HepG2 (cell line): ENCODE measurements at regions not wholly inside any gene's neighbourhood (a gene's known extent, or its start where the extent isn't known, plus 50 kb on each side); places are given as distances from the start of the nearest gene placed in this dataset.

Experiments used
- ATAC-seq: fragments of 200-7000 bp; cut with Tn5 transposase; 3 replicates; pipeline ENCODE4 v1.9.1; 2020; ENCODE audit warnings: mild to moderate bottlenecking, moderate library complexity
- BruUV-seq: library from RNA; stranded (reverse); fragments of 400-500 nt; replicated peaks from 2 replicates; lab custom pipeline; 2021; lab: Mats Ljungman, UMichigan
- CTCF ChIA-PET: fragments of 300-600 bp; formaldehyde crosslinking; extraction: SDS; loops from one replicate; lab custom pipeline; 2021; ENCODE audit warnings: low total read pairs, inconsistent platforms, low intra/inter-chr PET ratio; lab: Yijun Ruan, JAX
- POLR2A ChIA-PET: fragments of 350-600 bp; sonication (Branson Sonifier 250); formaldehyde crosslinking; loops from one replicate; lab custom pipeline; 2020; ENCODE audit warnings: antibody characterized with exemption, inconsistent platforms; lab: Yijun Ruan, JAX
- DNase-seq: peaks from one replicate; pipeline ENCODE4 v3.0.0-alpha.2; 2015; ENCODE audit warnings: low spot score
- FAIRE-seq: peaks from 3 replicates; lab custom pipeline; 2011; peaks lifted over from hg19 to GRCh38; lab: Jason Lieb, UNC
- H2AFZ ChIP-seq: one replicate; pipeline ENCODE4 v1.6.1; 2011; ENCODE audit warnings: low read length, inconsistent platforms
- H3K27ac ChIP-seq: fragments of 300-600 bp; 3 replicates; pipeline ENCODE4 v1.8.0; 2011; ENCODE audit warnings: mixed run types, mild to moderate bottlenecking, mixed read lengths, low read length, inconsistent platforms; ENCODE audit not compliant: insufficient read depth; ENCODE audit errors: extremely low read length
- H3K27me3 ChIP-seq, 2 experiments: fragments of 200-600 bp in 1 of 2; 2 replicates in 1 of 2; 3 replicates in 1 of 2; pipeline versions ENCODE4 v1.6.0 to v1.8.0; 2011; ENCODE audit warnings: low read length in 2 of 2, mild to moderate bottlenecking in 2 of 2, moderate library complexity in 2 of 2, inconsistent platforms in 1 of 2; ENCODE audit not compliant: insufficient read depth in 2 of 2, control insufficient read depth in 1 of 2
- H3K36me3 ChIP-seq, 2 experiments: fragments of 200-600 bp in 1 of 2; replicated peaks in 1 of 2; 2 replicates in 1 of 2; 3 replicates in 1 of 2; pipeline versions ENCODE4 v1.5.1 to v1.8.0; 2011; ENCODE audit warnings: low read length in 2 of 2, inconsistent platforms in 1 of 2; ENCODE audit not compliant: insufficient read depth in 2 of 2, control insufficient read depth in 1 of 2
- H3K4me1 ChIP-seq: 2 replicates; pipeline ENCODE4 v1.5.1; 2012; ENCODE audit warnings: low read length, inconsistent platforms; ENCODE audit not compliant: insufficient read depth
- H3K4me2 ChIP-seq: 2 replicates; pipeline ENCODE4 v1.6.0; 2011; ENCODE audit warnings: low read depth, low read length, inconsistent platforms
- H3K4me3 ChIP-seq, 3 experiments: fragments of 200-600 bp in 1 of 3; sonication (generic), shearing (Covaris generic) in 1 of 3; replicated peaks in 1 of 3; 2 replicates each; pipeline ENCODE4 v1.5.1; 2011 to 2016; ENCODE audit warnings: low read length in 3 of 3, inconsistent platforms in 2 of 3, low read depth in 2 of 3, mild to moderate bottlenecking in 2 of 3, control low read depth in 1 of 3, mixed read lengths in 1 of 3; ENCODE audit not compliant: insufficient read depth in 1 of 3
- H3K79me2 ChIP-seq: one replicate; pipeline ENCODE4 v1.6.1; 2011; ENCODE audit warnings: low read length, inconsistent platforms; ENCODE audit not compliant: insufficient read depth
- H3K9ac ChIP-seq: 2 replicates; pipeline ENCODE4 v1.6.0; 2011; ENCODE audit warnings: mild to moderate bottlenecking, low read depth, low read length, inconsistent platforms; ENCODE audit not compliant: insufficient read depth
- H3K9me3 ChIP-seq: 2 replicates; pipeline ENCODE4 v1.5.1; 2012; ENCODE audit warnings: mild to moderate bottlenecking, low read length
- H4K20me1 ChIP-seq: 2 replicates; pipeline ENCODE4 v1.6.0; 2011; ENCODE audit warnings: inconsistent platforms, mild to moderate bottlenecking, low read length, moderate library complexity; ENCODE audit not compliant: insufficient read depth
- HNRNPH1 ChIP-seq: fragments of 200-400 bp; formaldehyde crosslinking; optimal IDR thresholded peaks from 2 replicates; pipeline ENCODE3; 2017; ENCODE audit warnings: mild to moderate bottlenecking, low read depth, low read length
- KAT8 ChIP-seq: IDR thresholded peaks from 2 replicates; pipeline ENCODE4 v1.6.1; 2016; ENCODE audit warnings: missing genetic modification reagents, missing compliant biosample characterization
- KDM1A ChIP-seq: IDR thresholded peaks from 2 replicates; pipeline ENCODE4 v1.6.1; 2016; ENCODE audit warnings: missing compliant biosample characterization
- KLF13 ChIP-seq: sonication (generic); formaldehyde crosslinking; IDR thresholded peaks from 2 replicates; pipeline ENCODE4 v1.4.0; 2020; ENCODE audit warnings: mild to moderate bottlenecking, missing genetic modification reagents
- SALL1 ChIP-seq: sonication (generic); formaldehyde crosslinking; IDR thresholded peaks from 2 replicates; pipeline ENCODE4 v1.8.0; 2022; ENCODE audit warnings: mild to moderate bottlenecking, missing genetic modification reagents
- SATB2 ChIP-seq: sonication (generic); formaldehyde crosslinking; IDR thresholded peaks from 2 replicates; pipeline ENCODE4 v1.5.0; 2020; ENCODE audit warnings: missing genetic modification reagents
- SPEN ChIP-seq: sonication (generic); formaldehyde crosslinking; IDR thresholded peaks from 2 replicates; pipeline ENCODE4 v1.5.1; 2020; ENCODE audit warnings: low read depth, mild to moderate bottlenecking, missing genetic modification reagents
- TOE1 ChIP-seq: sonication (generic); formaldehyde crosslinking; IDR thresholded peaks from 2 replicates; pipeline ENCODE4 v1.4.0; 2020; ENCODE audit warnings: mild to moderate bottlenecking, missing genetic modification reagents
- XRCC5 ChIP-seq: fragments of 200-400 bp; formaldehyde crosslinking; optimal IDR thresholded peaks from 2 replicates; pipeline ENCODE3; 2017; ENCODE audit warnings: mild to moderate bottlenecking, low read length
- ZBTB44 ChIP-seq: sonication (generic); formaldehyde crosslinking; IDR thresholded peaks from 2 replicates; pipeline ENCODE4 v1.4.0; 2020; ENCODE audit warnings: missing genetic modification reagents
- ZNF33B ChIP-seq: sonication (generic); formaldehyde crosslinking; IDR thresholded peaks from 2 replicates; pipeline ENCODE4 v1.5.1; 2020; ENCODE audit warnings: mild to moderate bottlenecking, missing genetic modification reagents
- ZNF83 ChIP-seq: sonication (generic); formaldehyde crosslinking; IDR thresholded peaks from 2 replicates; pipeline ENCODE4 v1.4.0; 2020; ENCODE audit warnings: missing genetic modification reagents, mild to moderate bottlenecking, borderline replicate concordance
- ZNF841 ChIP-seq: sonication (generic); formaldehyde crosslinking; IDR thresholded peaks from 2 replicates; pipeline ENCODE4 v1.8.1; 2023; ENCODE audit warnings: missing genetic modification reagents, borderline replicate concordance
- WGBS: methylation state at CpG from one replicate; pipeline ENCODE4 v1.1.6; 2017; ENCODE audit warnings: low lambda C conversion rate; 5-methylcytosine and 5-hydroxymethylcytosine counted together
- in situ Hi-C: cut with HindIII; loops from 2 replicates; pipeline ENCODE4 v1.10.0; 2017; ENCODE audit warnings: low pct_unique_long_range_greater_than_20kb; ENCODE audit not compliant: extremely low pct_ligation_motif_present
- intact Hi-C: fragments of 100-400 bp; cut with micrococcal nuclease; formaldehyde crosslinking; loops from one replicate; pipeline ENCODE4 v1.10.0; 2022; ENCODE audit not compliant: unreplicated experiment
- TF ChIP-seq, protein P1 (sequence below): sonication (generic); formaldehyde crosslinking; IDR thresholded peaks from 2 replicates; pipeline ENCODE4 v1.4.0; 2020; ENCODE audit warnings: missing genetic modification reagents, low read depth, mild to moderate bottlenecking, borderline replicate concordance
- TF ChIP-seq, protein P2 (sequence below): IDR thresholded peaks from 2 replicates; pipeline ENCODE4 v1.6.1; 2016; ENCODE audit warnings: missing genetic modification reagents, missing compliant biosample characterization
- TF ChIP-seq, protein P3 (sequence below): IDR thresholded peaks from 2 replicates; pipeline ENCODE4 v1.6.1; 2016; ENCODE audit warnings: missing biosample characterization, missing genetic modification reagents, low read depth

- ATAC-seq: no peak
- intact Hi-C loops: no loop called here
- POLR2A ChIA-PET: no interaction called here
- Histone ChIP-seq H3K4me3 (no peak overlapping the region), H3K36me3 (no peaks in the 10 kb centered on the region), H4K20me1 (no peaks in the 10 kb centered on the region)
- TF ChIP-seq, protein P1, sequence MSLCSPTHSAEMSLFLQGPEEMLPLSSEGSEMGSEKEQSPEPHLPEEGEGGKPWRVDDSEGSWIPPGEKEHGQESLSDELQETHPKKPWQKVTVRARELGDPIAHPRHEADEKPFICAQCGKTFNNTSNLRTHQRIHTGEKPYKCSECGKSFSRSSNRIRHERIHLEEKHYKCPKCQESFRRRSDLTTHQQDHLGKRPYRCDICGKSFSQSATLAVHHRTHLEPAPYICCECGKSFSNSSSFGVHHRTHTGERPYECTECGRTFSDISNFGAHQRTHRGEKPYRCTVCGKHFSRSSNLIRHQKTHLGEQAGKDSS (CRISPR knock-in tag): no peak
- TF ChIP-seq SATB2 (CRISPR knock-in tag) (no peak), HNRNPH1 (no peak), KLF13 (CRISPR knock-in tag) (no peak), ZNF33B (no peak), SALL1 (CRISPR knock-in tag) (no peak), ZNF83 (CRISPR knock-in tag) (no peak), ZBTB44 (CRISPR knock-in tag) (no peak), SPEN (CRISPR knock-in tag) (no peak), ZNF841 (no peak), KAT8 (no peak), TOE1 (CRISPR knock-in tag) (no peak), KDM1A (CRISPR knock-in tag) (no peak), XRCC5 (no peak)
- TF ChIP-seq, protein P2, sequence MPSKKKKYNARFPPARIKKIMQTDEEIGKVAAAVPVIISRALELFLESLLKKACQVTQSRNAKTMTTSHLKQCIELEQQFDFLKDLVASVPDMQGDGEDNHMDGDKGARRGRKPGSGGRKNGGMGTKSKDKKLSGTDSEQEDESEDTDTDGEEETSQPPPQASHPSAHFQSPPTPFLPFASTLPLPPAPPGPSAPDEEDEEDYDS: no peak
- TF ChIP-seq, protein P3, sequence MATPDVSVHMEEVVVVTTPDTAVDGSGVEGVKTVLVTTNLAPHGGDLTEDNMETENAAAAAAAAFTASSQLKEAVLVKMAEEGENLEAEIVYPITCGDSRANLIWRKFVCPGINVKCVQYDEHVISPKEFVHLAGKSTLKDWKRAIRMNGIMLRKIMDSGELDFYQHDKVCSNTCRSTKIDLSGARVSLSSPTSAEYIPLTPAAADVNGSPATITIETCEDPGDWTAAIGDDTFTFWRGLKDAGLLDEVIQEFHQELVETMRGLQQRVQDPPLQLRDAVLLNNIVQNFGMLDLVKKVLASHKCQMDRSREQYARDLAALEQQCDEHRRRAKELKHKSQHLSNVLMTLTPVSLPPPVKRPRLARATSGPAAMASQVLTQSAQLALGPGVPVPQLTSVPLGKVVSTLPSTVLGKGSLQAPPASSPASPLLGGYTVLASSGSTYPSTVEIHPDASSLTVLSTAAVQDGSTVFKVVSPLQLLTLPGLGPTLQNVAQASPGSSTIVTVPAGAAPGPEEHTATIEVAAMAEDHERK (CRISPR knock-in tag): no peak
- TF ChIP-seq, all 625 proteins: peak for 0
- H3K9me3 ChIP-seq: no peaks in the 10 kb centered on the region
- no peak overlapping the region for H3K27ac ChIP-seq
- 62% methylated on average over 3 of the region's 3 CpGs for WGBS
- no peak overlapping the region for H3K4me2 ChIP-seq
- H2AFZ ChIP-seq: no peak overlapping the region
- no peak overlapping the region for H3K9ac ChIP-seq
- FAIRE-seq: no peak
- in situ Hi-C loops: no loop called here
- no peaks in the 10 kb centered on the region for H3K79me2 ChIP-seq
- no peaks in the 10 kb centered on the region for H3K27me3 ChIP-seq
- H3K4me1 ChIP-seq: peaks cover 10% of the 10 kb centered on the region
- CTCF ChIA-PET: no interaction called here
- no peak for DNase-seq
- no TSS peak for BruUV-seq
These were observed 170.0 kb downstream of the PTEN start for GRCh38 chr10:88033385-88033784.
